GM12873 (cell line): ENCODE measurements at regions not wholly inside any gene's neighbourhood (a gene's known extent, or its start where the extent isn't known, plus 50 kb on each side); places are given as distances from the start of the nearest gene placed in this dataset.

Experiments
- CTCF ChIP-seq: IDR thresholded peaks from 2 replicates; pipeline ENCODE4 v1.5.1; 2012; ENCODE audit warnings: low read depth, mild to moderate bottlenecking, moderate library complexity, low read length, control low read depth; ENCODE audit not compliant: insufficient read depth; ENCODE audit errors: missing control alignments

GRCh38 chr1:222239130-222239529 lies 308.8 kb downstream of the HHIPL2 start:
- no peak for TF ChIP-seq CTCF

- TF ChIP-seq CTCF: peak; percentile 6
Observed at GRCh38 chr1:222234351-222234750, 313.6 kb downstream of the HHIPL2 start.

GRCh38 chr1:222233444-222234158 lies 314.3 kb downstream of the HHIPL2 start:
- TF ChIP-seq CTCF: no peak

GRCh38 chr1:222232842-222233241 lies 315.1 kb downstream of the HHIPL2 start:
- no peak for TF ChIP-seq CTCF

GRCh38 chr1:222229672-222230312 lies 318.1 kb downstream of the HHIPL2 start:
- no peak for TF ChIP-seq CTCF

GRCh38 chr1:222225316-222225691 lies 322.6 kb downstream of the HHIPL2 start:
- TF ChIP-seq CTCF: no peak

GRCh38 chr1:222224636-222225315 lies 323.1 kb downstream of the HHIPL2 start:
- no peak for TF ChIP-seq CTCF
